Bronchial epithelial cell (primary cell): ENCODE measurements at regions not wholly inside any gene's neighbourhood (a gene's known extent, or its start where the extent isn't known, plus 50 kb on each side); places are given as distances from the start of the nearest gene placed in this dataset.

Experiments used
- DNase-seq: peaks from one replicate; pipeline ENCODE4 v3.0.0-alpha.2; 2010; ENCODE audit warnings: low read depth
- FAIRE-seq: peaks from 2 replicates; lab custom pipeline; 2011; peaks lifted over from hg19 to GRCh38; lab: Jason Lieb, UNC
- H3K27me3 ChIP-seq: 2 replicates; pipeline ENCODE4 v1.5.1; 2011; ENCODE audit warnings: low read length; ENCODE audit not compliant: control insufficient read depth, insufficient read depth
- H3K36me3 ChIP-seq: 2 replicates; pipeline ENCODE4 v1.5.1; 2011; ENCODE audit warnings: low read length; ENCODE audit not compliant: control insufficient read depth, insufficient read depth
- H3K4me3 ChIP-seq: 2 replicates; pipeline ENCODE4 v1.5.1; 2011; ENCODE audit warnings: mild to moderate bottlenecking, low read depth, low read length, control low read depth
- CTCF ChIP-seq: IDR thresholded peaks from 2 replicates; pipeline ENCODE4 v1.5.1; 2011; ENCODE audit warnings: mild to moderate bottlenecking, moderate library complexity, low read length, control low read depth, inconsistent platforms; ENCODE audit not compliant: insufficient read depth, severe bottlenecking

- DNase-seq (no peak), FAIRE-seq (peak; percentile 72)
- H3K36me3 ChIP-seq, result no peaks in the 10 kb centered on the region
- no peak for TF ChIP-seq CTCF
- H3K4me3 ChIP-seq, result no peak overlapping the region
- no peaks in the 10 kb centered on the region for H3K27me3 ChIP-seq
Measured at GRCh38 chr3:17951241-17951640, 208.8 kb upstream of the TBC1D5 start.

- TF ChIP-seq CTCF, result no peak
- no peak for FAIRE-seq
- no peak overlapping the region for H3K4me3 ChIP-seq
- DNase-seq, result no peak
- H3K27me3 ChIP-seq, result no peaks in the 10 kb centered on the region
- H3K36me3 ChIP-seq, result no peaks in the 10 kb centered on the region
Measured at GRCh38 chr3:17949101-17949500, 206.7 kb upstream of the TBC1D5 start.

- FAIRE-seq (no peak), DNase-seq (no peak)
- Histone ChIP-seq H3K27me3 (no peaks in the 10 kb centered on the region), H3K36me3 (no peaks in the 10 kb centered on the region), H3K4me3 (no peak overlapping the region)
- no peak for TF ChIP-seq CTCF
Measured at GRCh38 chr3:17947833-17948232, 205.4 kb upstream of the TBC1D5 start.

- no peaks in the 10 kb centered on the region for H3K27me3 ChIP-seq
- TF ChIP-seq CTCF, result no peak
- FAIRE-seq (no peak), DNase-seq (no peak)
- H3K4me3 ChIP-seq, result no peak overlapping the region
- no peaks in the 10 kb centered on the region for H3K36me3 ChIP-seq
Measured at GRCh38 chr3:17946619-17947018, 204.2 kb upstream of the TBC1D5 start.

GRCh38 chr3:17945799-17946399, 203.5 kb upstream of the TBC1D5 start:
- H3K4me3 ChIP-seq, result no peak overlapping the region
- DNase-seq (no peak), FAIRE-seq (no peak)
- no peaks in the 10 kb centered on the region for H3K27me3 ChIP-seq
- TF ChIP-seq CTCF, result no peak
- H3K36me3 ChIP-seq, result no peaks in the 10 kb centered on the region
